GM18520 (cell line): ENCODE measurements at regions not wholly inside any gene's neighbourhood (a gene's known extent, or its start where the extent isn't known, plus 50 kb on each side); places are given as distances from the start of the nearest gene placed in this dataset.

Experiments
- ATAC-seq: cut with Tn5 transposase; IDR thresholded peaks from one replicate; pipeline ENCODE4 v1.9.1; 2021; ENCODE audit not compliant: unreplicated experiment

GRCh38 chr9:28883234-28883633 lies 1310.0 kb upstream of the C9orf72 start:
- ATAC-seq, result no peak

GRCh38 chr9:28887188-28887884 lies 1314.1 kb upstream of the C9orf72 start:
- no peak for ATAC-seq

GRCh38 chr9:28888806-28889205 lies 1315.5 kb upstream of the C9orf72 start:
- no peak for ATAC-seq

GRCh38 chr9:28892538-28892937 lies 1319.3 kb upstream of the C9orf72 start:
- no peak for ATAC-seq

- no peak for ATAC-seq
Measured at GRCh38 chr9:28899267-28899666, 1326.0 kb upstream of the C9orf72 start.

GRCh38 chr9:28899926-28900325 lies 1326.6 kb upstream of the C9orf72 start:
- ATAC-seq, result no peak

- no peak for ATAC-seq
Measured at GRCh38 chr9:28900406-28900805, 1327.1 kb upstream of the C9orf72 start.

- ATAC-seq, result no peak
Measured at GRCh38 chr9:28909526-28909925, 1336.2 kb upstream of the C9orf72 start.

GRCh38 chr9:28912621-28913020 lies 1339.3 kb upstream of the C9orf72 start:
- no peak for ATAC-seq

- ATAC-seq, result no peak
Measured at GRCh38 chr9:28915202-28915930, 1342.1 kb upstream of the C9orf72 start.

- ATAC-seq, result no peak
Measured at GRCh38 chr9:28916348-28916747, 1343.1 kb upstream of the C9orf72 start.

GRCh38 chr9:28921857-28922500 lies 1348.7 kb upstream of the C9orf72 start:
- ATAC-seq, result no peak

GRCh38 chr9:28922891-28923290 lies 1349.6 kb upstream of the C9orf72 start:
- no peak for ATAC-seq

GRCh38 chr9:28923351-28923750 lies 1350.1 kb upstream of the C9orf72 start:
- ATAC-seq, result no peak

GRCh38 chr9:28925157-28925556 lies 1351.9 kb upstream of the C9orf72 start:
- no peak for ATAC-seq

GRCh38 chr9:28926306-28926705 lies 1353.0 kb upstream of the C9orf72 start:
- ATAC-seq, result no peak

GRCh38 chr9:28927691-28928090 lies 1354.4 kb upstream of the C9orf72 start:
- ATAC-seq, result no peak

- ATAC-seq, result no peak
Measured at GRCh38 chr9:28929433-28929832, 1356.2 kb upstream of the C9orf72 start.

GRCh38 chr9:28930766-28931165 lies 1357.5 kb upstream of the C9orf72 start:
- ATAC-seq, result no peak

- ATAC-seq, result no peak
Measured at GRCh38 chr9:28934111-28934510, 1360.8 kb upstream of the C9orf72 start.

GRCh38 chr9:28938981-28939380 lies 1365.7 kb upstream of the C9orf72 start:
- no peak for ATAC-seq

GRCh38 chr9:28941856-28942255 lies 1368.6 kb upstream of the C9orf72 start:
- ATAC-seq, result no peak
